GM12865 (cell line): ENCODE measurements at regions not wholly inside any gene's neighbourhood (a gene's known extent, or its start where the extent isn't known, plus 50 kb on each side); places are given as distances from the start of the nearest gene placed in this dataset.

ENCODE experiments used
- DNase-seq: peaks from one replicate; pipeline ENCODE4 v3.0.0; 2010; ENCODE audit warnings: low read depth
- H3K4me3 ChIP-seq: 2 replicates; pipeline ENCODE4 v1.5.1; 2011; ENCODE audit warnings: mild to moderate bottlenecking, low read depth, low read length, control low read depth
- CTCF ChIP-seq: IDR thresholded peaks from 2 replicates; pipeline ENCODE4 v1.5.1; 2011; ENCODE audit warnings: low read length, control low read depth, low read depth, inconsistent platforms; ENCODE audit not compliant: insufficient read depth; ENCODE audit errors: missing control alignments

- DNase-seq = peak; percentile 29
- TF ChIP-seq CTCF = no peak
- no peak overlapping the region for H3K4me3 ChIP-seq
Measured at GRCh38 chr5:103929338-103930013, 366.9 kb upstream of the NUDT12 start.

GRCh38 chr5:103927739-103928138 is 365.1 kb upstream of the NUDT12 start:
- TF ChIP-seq CTCF = no peak
- DNase-seq = no peak
- H3K4me3 ChIP-seq = no peak overlapping the region

- no peak for TF ChIP-seq CTCF
- H3K4me3 ChIP-seq = no peak overlapping the region
- DNase-seq = no peak
Measured at GRCh38 chr5:103923616-103924168, 361.1 kb upstream of the NUDT12 start.

GRCh38 chr5:103919506-103919905 is 356.9 kb upstream of the NUDT12 start:
- no peak for DNase-seq
- TF ChIP-seq CTCF = no peak
- H3K4me3 ChIP-seq = no peak overlapping the region

- no peak for TF ChIP-seq CTCF
- DNase-seq = no peak
- no peak overlapping the region for H3K4me3 ChIP-seq
Measured at GRCh38 chr5:103918668-103919367, 356.2 kb upstream of the NUDT12 start.

GRCh38 chr5:103915081-103915480 is 352.5 kb upstream of the NUDT12 start:
- DNase-seq = no peak
- no peak for TF ChIP-seq CTCF
- no peak overlapping the region for H3K4me3 ChIP-seq

GRCh38 chr5:103910786-103911185 is 348.2 kb upstream of the NUDT12 start:
- no peak for DNase-seq
- no peak overlapping the region for H3K4me3 ChIP-seq
- TF ChIP-seq CTCF = no peak
